Nephron (organoid): ENCODE measurements at regions not wholly inside any gene's neighbourhood (a gene's known extent, or its start where the extent isn't known, plus 50 kb on each side); places are given as distances from the start of the nearest gene placed in this dataset.
A peak's percentile ranks its signal among the peaks of the same experiment; 100 is the strongest.

Experiments used
- H3K27ac Mint-ChIP-seq, 3 experiments: 2 replicates each; pipeline ENCODE4 v1.8.0; 2020; ENCODE audit warnings: mixed read lengths in 3 of 3, mild to moderate bottlenecking in 2 of 3, moderate library complexity in 1 of 3
- H3K27me3 Mint-ChIP-seq: 2 replicates; pipeline ENCODE4 v1.8.0; 2021; ENCODE audit warnings: low read depth, mild to moderate bottlenecking, moderate library complexity, mixed read lengths
- H3K36me3 Mint-ChIP-seq: 2 replicates; pipeline ENCODE4 v1.8.0; 2020; ENCODE audit warnings: low read depth, mixed read lengths
- H3K4me1 Mint-ChIP-seq: 2 replicates; pipeline ENCODE4 v1.8.0; 2020; ENCODE audit warnings: mixed read lengths
- H3K4me3 Mint-ChIP-seq, 3 experiments: 2 replicates each; pipeline ENCODE4 v1.8.0; 2020; ENCODE audit warnings: mild to moderate bottlenecking in 3 of 3, mixed read lengths in 3 of 3, moderate library complexity in 2 of 3
- H3K9me3 Mint-ChIP-seq: 2 replicates; pipeline ENCODE4 v1.8.0; 2020; ENCODE audit warnings: mixed read lengths
- TF ChIP-seq, protein P1 (sequence below), 3 experiments: fragments of 200-600 bp; sonication (generic); IDR thresholded peaks; one replicate each; pipeline ENCODE4 v1.5.0; 2021; ENCODE audit warnings: antibody characterized with exemption in 3 of 3; ENCODE audit not compliant: unreplicated experiment in 3 of 3

- H3K36me3 Mint-ChIP-seq, result no peaks in the 10 kb centered on the region
- H3K9me3 Mint-ChIP-seq, result no peaks in the 10 kb centered on the region
- TF ChIP-seq, protein P1, sequence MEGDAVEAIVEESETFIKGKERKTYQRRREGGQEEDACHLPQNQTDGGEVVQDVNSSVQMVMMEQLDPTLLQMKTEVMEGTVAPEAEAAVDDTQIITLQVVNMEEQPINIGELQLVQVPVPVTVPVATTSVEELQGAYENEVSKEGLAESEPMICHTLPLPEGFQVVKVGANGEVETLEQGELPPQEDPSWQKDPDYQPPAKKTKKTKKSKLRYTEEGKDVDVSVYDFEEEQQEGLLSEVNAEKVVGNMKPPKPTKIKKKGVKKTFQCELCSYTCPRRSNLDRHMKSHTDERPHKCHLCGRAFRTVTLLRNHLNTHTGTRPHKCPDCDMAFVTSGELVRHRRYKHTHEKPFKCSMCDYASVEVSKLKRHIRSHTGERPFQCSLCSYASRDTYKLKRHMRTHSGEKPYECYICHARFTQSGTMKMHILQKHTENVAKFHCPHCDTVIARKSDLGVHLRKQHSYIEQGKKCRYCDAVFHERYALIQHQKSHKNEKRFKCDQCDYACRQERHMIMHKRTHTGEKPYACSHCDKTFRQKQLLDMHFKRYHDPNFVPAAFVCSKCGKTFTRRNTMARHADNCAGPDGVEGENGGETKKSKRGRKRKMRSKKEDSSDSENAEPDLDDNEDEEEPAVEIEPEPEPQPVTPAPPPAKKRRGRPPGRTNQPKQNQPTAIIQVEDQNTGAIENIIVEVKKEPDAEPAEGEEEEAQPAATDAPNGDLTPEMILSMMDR (IDR thresholded peaks at IDR 0.05; ENCODE audit: unreplicated experiment in 3 of 3), result peak; percentile 4 to 21 (median 18)
- H3K4me3 Mint-ChIP-seq, result no peak overlapping the region
- no peak overlapping the region for H3K27ac Mint-ChIP-seq
- H3K4me1 Mint-ChIP-seq, result no peaks in the 10 kb centered on the region
- no peaks in the 10 kb centered on the region for H3K27me3 Mint-ChIP-seq
Observed at GRCh38 chr13:91017669-91018053, 329.8 kb upstream of the MIR17HG start.

DNA sequence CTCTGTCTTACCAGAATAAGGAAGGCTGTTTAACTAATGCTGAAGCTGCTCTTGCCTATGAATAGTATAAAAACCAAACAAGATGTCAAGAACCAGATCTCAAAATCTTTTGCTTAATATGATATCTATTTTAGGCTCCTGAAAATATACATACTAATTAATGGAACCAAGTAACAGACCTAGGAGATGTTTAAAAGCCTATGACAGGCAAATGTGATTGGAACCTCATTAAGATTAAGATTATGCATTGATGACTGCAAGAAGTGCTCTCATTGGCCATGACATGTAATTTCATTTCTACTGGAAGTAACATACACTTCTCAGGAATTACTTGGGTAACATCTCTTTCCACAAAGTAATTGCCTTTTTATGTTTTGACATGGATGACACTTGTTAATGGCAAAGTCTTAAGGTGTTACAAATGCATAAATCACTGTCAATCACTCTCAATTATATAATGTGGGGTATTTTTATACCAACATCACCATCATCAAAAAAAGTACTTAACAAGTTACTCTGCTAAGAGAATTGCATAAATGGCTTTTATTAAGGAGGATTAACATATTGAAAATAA, 326.9 kb upstream of the MIR17HG start:
- Mint-ChIP-seq H3K9me3 (no peaks in the 10 kb centered on the region), H3K27ac (no peak overlapping the region), H3K27me3 (no peaks in the 10 kb centered on the region), H3K36me3 (no peaks in the 10 kb centered on the region), H3K4me3 (no peak overlapping the region), H3K4me1 (peaks cover 3% of the 10 kb centered on the region)
- TF ChIP-seq, protein P1 (IDR thresholded peaks at IDR 0.05; ENCODE audit: unreplicated experiment in 3 of 3), result no peak

DNA sequence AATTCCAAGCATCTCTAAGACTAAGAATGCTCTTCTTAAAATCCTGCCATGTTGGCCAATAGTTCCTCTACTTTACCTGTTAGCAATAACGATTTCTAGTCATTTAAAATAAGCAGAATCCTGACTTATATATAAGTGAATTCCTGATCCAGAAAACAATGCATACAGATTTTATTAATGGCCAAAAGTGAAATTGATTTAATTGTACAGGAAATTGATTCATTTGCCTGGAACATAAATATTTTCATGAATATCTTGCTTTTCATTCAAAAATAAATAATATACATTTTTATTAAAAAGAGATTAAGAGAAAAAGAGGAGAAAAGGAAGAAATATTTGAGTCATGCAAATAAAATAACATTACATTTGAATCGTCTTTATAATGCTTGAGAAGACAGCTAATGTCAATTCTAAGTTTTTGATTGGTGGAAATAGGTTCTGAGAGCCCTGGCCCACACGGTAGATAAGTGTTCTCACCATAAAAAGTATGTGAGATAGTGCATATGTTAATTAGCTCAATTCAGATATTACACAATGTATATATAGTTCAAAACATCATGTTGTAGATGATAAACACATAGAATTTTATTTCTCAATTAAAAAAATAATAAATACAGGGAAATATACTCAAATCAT, 323.2 kb upstream of the MIR17HG start:
- H3K36me3 Mint-ChIP-seq, result no peaks in the 10 kb centered on the region
- no peaks in the 10 kb centered on the region for H3K27me3 Mint-ChIP-seq
- H3K4me3 Mint-ChIP-seq, result no peak overlapping the region
- peaks cover 3% of the 10 kb centered on the region for H3K4me1 Mint-ChIP-seq
- H3K9me3 Mint-ChIP-seq, result no peaks in the 10 kb centered on the region
- no peak overlapping the region for H3K27ac Mint-ChIP-seq
- TF ChIP-seq, protein P1 (IDR thresholded peaks at IDR 0.05; ENCODE audit: unreplicated experiment in 3 of 3), result no peak

GRCh38 chr13:91025442-91025841, 322.0 kb upstream of the MIR17HG start:
- H3K36me3 Mint-ChIP-seq, result no peaks in the 10 kb centered on the region
- no peak overlapping the region for H3K4me3 Mint-ChIP-seq
- H3K27ac Mint-ChIP-seq, result no peak overlapping the region
- H3K27me3 Mint-ChIP-seq, result no peaks in the 10 kb centered on the region
- TF ChIP-seq, protein P1 (IDR thresholded peaks at IDR 0.05; ENCODE audit: unreplicated experiment in 3 of 3), result no peak
- no peaks in the 10 kb centered on the region for H3K9me3 Mint-ChIP-seq
- peaks cover 3% of the 10 kb centered on the region for H3K4me1 Mint-ChIP-seq

- no peak overlapping the region for H3K4me3 Mint-ChIP-seq
- no peaks in the 10 kb centered on the region for H3K36me3 Mint-ChIP-seq
- TF ChIP-seq, protein P1 (IDR thresholded peaks at IDR 0.05; ENCODE audit: unreplicated experiment in 3 of 3), result no peak
- H3K27ac Mint-ChIP-seq, result no peak overlapping the region
- H3K9me3 Mint-ChIP-seq, result no peaks in the 10 kb centered on the region
- no peaks in the 10 kb centered on the region for H3K4me1 Mint-ChIP-seq
- H3K27me3 Mint-ChIP-seq, result no peaks in the 10 kb centered on the region
Observed at GRCh38 chr13:91031508-91031907, 316.0 kb upstream of the MIR17HG start.

DNA sequence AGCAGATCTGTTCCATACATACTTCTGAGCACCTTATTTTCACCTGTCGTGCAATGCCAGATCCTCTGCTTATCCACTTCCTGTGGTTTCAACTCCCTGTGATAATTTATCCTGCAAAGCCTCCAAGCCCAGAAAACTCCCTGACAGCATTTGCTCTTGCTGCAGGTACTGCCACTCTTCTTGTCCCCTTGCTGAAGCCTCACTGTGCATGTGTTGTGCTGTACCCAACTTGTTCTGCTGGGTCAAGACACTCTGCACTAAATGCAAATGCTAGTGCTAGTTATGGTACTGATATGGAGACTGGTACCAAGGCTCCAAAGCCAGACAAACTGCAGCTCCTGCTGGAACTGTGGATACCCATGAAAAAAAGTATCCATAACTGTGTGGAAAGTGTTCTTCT, 315.4 kb upstream of the MIR17HG start:
- no peaks in the 10 kb centered on the region for H3K9me3 Mint-ChIP-seq
- no peaks in the 10 kb centered on the region for H3K27me3 Mint-ChIP-seq
- no peak overlapping the region for H3K27ac Mint-ChIP-seq
- no peaks in the 10 kb centered on the region for H3K4me1 Mint-ChIP-seq
- TF ChIP-seq, protein P1 (IDR thresholded peaks at IDR 0.05; ENCODE audit: unreplicated experiment in 3 of 3), result no peak
- no peak overlapping the region for H3K4me3 Mint-ChIP-seq
- H3K36me3 Mint-ChIP-seq, result no peaks in the 10 kb centered on the region
